PC-9 (cell line): ENCODE measurements at regions not wholly inside any gene's neighbourhood (a gene's known extent, or its start where the extent isn't known, plus 50 kb on each side); places are given as distances from the start of the nearest gene placed in this dataset.

Experiments used
- BruUV-seq: library from RNA; stranded (reverse); fragments of 400-500 nt; replicated peaks from 2 replicates; lab custom pipeline; 2021; lab: Mats Ljungman, UMichigan
- CTCF ChIA-PET: fragments of 300-600 bp; sonication (Branson Sonifier 250); formaldehyde crosslinking; loops from one replicate; lab custom pipeline; 2022; ENCODE audit warnings: antibody characterized with exemption; lab: Charles Lee
- POLR2A ChIA-PET: fragments of 300-600 bp; sonication (Branson Sonifier 250); formaldehyde crosslinking; loops from one replicate; lab custom pipeline; 2022; ENCODE audit warnings: antibody characterized with exemption; ENCODE audit not compliant: unreplicated experiment; lab: Charles Lee
- DNase-seq, 2 experiments: peaks; one replicate each; pipeline versions ENCODE4 v3.0.0 to v3.0.0-alpha.2; 2015 to 2022; ENCODE audit warnings: mixed read lengths in 1 of 2
- H2AFZ ChIP-seq: fragments of 200-600 bp; sonication (generic); 2 replicates; pipeline ENCODE4 v1.8.1; 2017; ENCODE audit warnings: antibody characterized with exemption
- H3F3A ChIP-seq: fragments of 200-600 bp; sonication (generic); 2 replicates; pipeline ENCODE4 v1.8.1; 2017; ENCODE audit warnings: antibody characterized with exemption, mild to moderate bottlenecking, low read depth; ENCODE audit not compliant: insufficient read depth
- H3K27ac ChIP-seq: fragments of 200-600 bp; sonication (generic); 2 replicates; pipeline ENCODE4 v1.6.1; 2016; ENCODE audit warnings: mixed run types
- H3K27me3 ChIP-seq: fragments of 200-600 bp; sonication (generic); 2 replicates; pipeline ENCODE4 v1.6.1; 2016; ENCODE audit warnings: low read depth, mixed run types; ENCODE audit not compliant: insufficient read depth
- H3K36me3 ChIP-seq: fragments of 200-600 bp; sonication (generic); 2 replicates; pipeline ENCODE4 v1.6.1; 2016; ENCODE audit warnings: low read depth, mixed run types
- H3K4me1 ChIP-seq: fragments of 200-600 bp; sonication (generic); replicated peaks from 2 replicates; pipeline ENCODE4 v1.6.1; 2016; ENCODE audit warnings: mixed run types; ENCODE audit not compliant: insufficient read depth
- H3K4me2 ChIP-seq: fragments of 200-600 bp; sonication (generic); 2 replicates; pipeline ENCODE4 v1.6.1; 2017; ENCODE audit warnings: mixed run types
- H3K4me3 ChIP-seq: fragments of 200-600 bp; sonication (generic); 2 replicates; pipeline ENCODE4 v1.6.1; 2016; ENCODE audit warnings: mixed run types
- H3K79me2 ChIP-seq: fragments of 200-600 bp; sonication (generic); 2 replicates; pipeline ENCODE4 v1.6.1; 2017; ENCODE audit warnings: low read depth, mixed run types
- H3K9me2 ChIP-seq: fragments of 200-600 bp; sonication (generic); 2 replicates; pipeline ENCODE4 v1.8.1; 2017; ENCODE audit warnings: mild to moderate bottlenecking; ENCODE audit not compliant: insufficient read depth
- H3K9me3 ChIP-seq: fragments of 200-600 bp; sonication (generic); 2 replicates; pipeline ENCODE4 v1.8.1; 2016; ENCODE audit warnings: low read depth; ENCODE audit not compliant: insufficient read depth
- H4K20me1 ChIP-seq: fragments of 200-600 bp; sonication (generic); 2 replicates; pipeline ENCODE4 v1.8.1; 2017; ENCODE audit not compliant: insufficient read depth
- EZH2 ChIP-seq: fragments of 200-600 bp; sonication (generic); IDR thresholded peaks from 2 replicates; pipeline ENCODE4 v1.8.0; 2017; ENCODE audit warnings: antibody characterized with exemption, low read depth
- intact Hi-C: fragments of 100-400 bp; cut with micrococcal nuclease; formaldehyde crosslinking; loops from one replicate; pipeline ENCODE4 v1.10.0; 2022; ENCODE audit not compliant: unreplicated experiment
- TF ChIP-seq, protein P1 (sequence below): fragments of 200-600 bp; sonication (generic); conservative IDR thresholded peaks from 2 replicates; pipeline ENCODE4 v1.6.1; 2017; ENCODE audit warnings: mixed run types, antibody characterized with exemption, mild to moderate bottlenecking, moderate library complexity

DNA sequence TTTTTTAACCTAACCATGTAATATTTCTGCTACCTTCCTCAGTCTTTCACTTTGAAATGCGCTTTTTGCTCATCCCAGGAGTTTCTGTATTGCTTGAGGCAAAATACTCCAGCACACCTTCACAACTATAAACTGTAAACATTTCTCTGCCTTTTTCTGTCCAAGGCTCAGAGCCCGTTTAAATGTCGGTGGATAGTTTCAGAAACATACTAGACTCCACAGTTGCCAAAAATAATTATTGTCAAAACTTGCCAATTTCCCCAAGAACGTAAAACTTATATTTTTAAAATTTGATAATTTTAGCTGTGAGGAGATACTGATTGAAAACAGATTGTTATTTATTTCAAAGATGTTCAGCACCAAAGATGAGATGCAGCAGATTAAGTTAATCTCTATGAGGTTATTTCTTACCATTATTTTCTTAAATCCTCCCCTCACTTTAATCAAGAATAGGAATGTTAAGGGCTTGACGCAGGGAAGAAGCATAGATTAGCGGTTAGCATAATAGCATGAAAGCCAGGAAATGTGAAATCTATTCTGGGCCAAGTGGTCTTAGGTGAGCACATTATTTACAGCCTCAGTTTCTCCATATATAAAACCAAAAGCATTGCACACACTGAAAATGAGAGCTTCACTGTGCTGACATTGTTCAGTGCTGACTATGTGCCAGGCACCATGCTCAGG, 91.5 kb upstream of the ESRRG start:
- Histone ChIP-seq H4K20me1 (no peaks in the 10 kb centered on the region), H3K9me3 (no peaks in the 10 kb centered on the region), H3K4me3 (no peak overlapping the region), H3K27ac (no peak overlapping the region), H3K9me2 (no peaks in the 10 kb centered on the region), H3K4me1 (no peaks in the 10 kb centered on the region), H2AFZ (no peak overlapping the region), H3F3A (no peaks in the 10 kb centered on the region), H3K79me2 (no peaks in the 10 kb centered on the region), H3K27me3 (no peaks in the 10 kb centered on the region), H3K4me2 (no peak overlapping the region), H3K36me3 (no peaks in the 10 kb centered on the region)
- TF ChIP-seq EZH2: no peak
- TF ChIP-seq, protein P1, sequence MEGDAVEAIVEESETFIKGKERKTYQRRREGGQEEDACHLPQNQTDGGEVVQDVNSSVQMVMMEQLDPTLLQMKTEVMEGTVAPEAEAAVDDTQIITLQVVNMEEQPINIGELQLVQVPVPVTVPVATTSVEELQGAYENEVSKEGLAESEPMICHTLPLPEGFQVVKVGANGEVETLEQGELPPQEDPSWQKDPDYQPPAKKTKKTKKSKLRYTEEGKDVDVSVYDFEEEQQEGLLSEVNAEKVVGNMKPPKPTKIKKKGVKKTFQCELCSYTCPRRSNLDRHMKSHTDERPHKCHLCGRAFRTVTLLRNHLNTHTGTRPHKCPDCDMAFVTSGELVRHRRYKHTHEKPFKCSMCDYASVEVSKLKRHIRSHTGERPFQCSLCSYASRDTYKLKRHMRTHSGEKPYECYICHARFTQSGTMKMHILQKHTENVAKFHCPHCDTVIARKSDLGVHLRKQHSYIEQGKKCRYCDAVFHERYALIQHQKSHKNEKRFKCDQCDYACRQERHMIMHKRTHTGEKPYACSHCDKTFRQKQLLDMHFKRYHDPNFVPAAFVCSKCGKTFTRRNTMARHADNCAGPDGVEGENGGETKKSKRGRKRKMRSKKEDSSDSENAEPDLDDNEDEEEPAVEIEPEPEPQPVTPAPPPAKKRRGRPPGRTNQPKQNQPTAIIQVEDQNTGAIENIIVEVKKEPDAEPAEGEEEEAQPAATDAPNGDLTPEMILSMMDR: no peak
- ChIA-PET POLR2A (no interaction called here), CTCF (no interaction called here)
- no TSS peak for BruUV-seq
- intact Hi-C loops: no loop called here
- DNase-seq: no peak

DNA sequence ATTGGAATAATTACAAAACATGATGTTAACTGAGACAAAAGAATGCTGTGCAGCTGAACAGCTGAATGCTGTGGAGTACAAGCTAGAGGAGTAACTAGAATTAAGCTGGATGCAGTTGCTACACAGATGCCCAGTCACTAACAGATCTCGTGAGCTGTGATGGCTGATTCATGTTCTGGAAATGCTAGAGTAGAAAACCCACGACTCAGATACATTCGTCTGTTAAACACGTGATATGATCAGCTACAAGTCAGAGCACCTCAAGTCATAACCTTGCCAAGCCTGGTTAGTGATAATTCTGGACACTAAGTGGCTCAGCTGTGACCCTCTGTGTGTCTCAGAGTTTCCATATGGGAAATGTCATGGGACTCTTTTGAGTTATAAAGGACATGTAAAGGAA, 89.7 kb upstream of the ESRRG start:
- no peak for DNase-seq

DNA sequence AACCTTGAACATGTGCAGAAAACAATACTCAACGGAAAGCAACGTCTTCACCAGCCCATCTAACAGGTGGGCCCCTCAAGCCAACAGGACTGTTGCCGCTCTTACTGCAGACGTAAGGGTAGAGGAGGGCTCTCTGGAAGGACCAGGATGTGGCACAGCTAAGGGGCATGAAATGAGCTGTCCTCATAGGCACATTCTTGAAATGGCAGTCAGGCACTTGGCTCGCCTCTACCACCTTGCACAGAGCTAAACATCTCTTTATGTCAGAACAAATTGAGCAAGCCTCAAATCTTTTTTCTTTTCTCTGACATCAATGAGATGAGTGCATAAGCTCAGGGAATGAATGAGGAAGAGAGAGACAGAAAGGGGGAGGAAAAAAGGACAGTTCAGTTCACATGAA, 86.4 kb upstream of the ESRRG start:
- Histone ChIP-seq H2AFZ (no peak overlapping the region), H3F3A (no peaks in the 10 kb centered on the region), H3K36me3 (no peaks in the 10 kb centered on the region), H3K4me3 (no peak overlapping the region), H3K4me2 (no peak overlapping the region), H3K9me2 (no peaks in the 10 kb centered on the region), H4K20me1 (no peaks in the 10 kb centered on the region), H3K27me3 (no peaks in the 10 kb centered on the region), H3K9me3 (no peaks in the 10 kb centered on the region), H3K79me2 (no peaks in the 10 kb centered on the region), H3K27ac (no peak overlapping the region), H3K4me1 (no peaks in the 10 kb centered on the region)
- BruUV-seq: no TSS peak
- POLR2A ChIA-PET: interaction anchor here (0.7 kb wide), 1 partner anchor 1718 kb away, joined by 29 read pairs; no protein-coding TSS in a partner anchor
- CTCF ChIA-PET: no interaction called here
- intact Hi-C loops: no loop called here
- no peak for DNase-seq
- no peak for TF ChIP-seq EZH2
- TF ChIP-seq, protein P1: no peak

More for the DNA sequence above, 89.7 kb upstream of the ESRRG start:
- H3K4me2 ChIP-seq: no peak overlapping the region
- TF ChIP-seq, protein P1: no peak
- TF ChIP-seq EZH2: no peak
- CTCF ChIA-PET: no interaction called here
- no peaks in the 10 kb centered on the region for H3K9me2 ChIP-seq
- intact Hi-C loops: no loop called here
- H3K4me3 ChIP-seq: no peak overlapping the region
- H3K27ac ChIP-seq: no peak overlapping the region
- H3K9me3 ChIP-seq: no peaks in the 10 kb centered on the region
- H3K4me1 ChIP-seq: no peaks in the 10 kb centered on the region
- no peaks in the 10 kb centered on the region for H3K27me3 ChIP-seq
- no peaks in the 10 kb centered on the region for H4K20me1 ChIP-seq
- no peaks in the 10 kb centered on the region for H3K36me3 ChIP-seq
- no peak overlapping the region for H2AFZ ChIP-seq
- no TSS peak for BruUV-seq
- no peaks in the 10 kb centered on the region for H3K79me2 ChIP-seq
- no peaks in the 10 kb centered on the region for H3F3A ChIP-seq
- POLR2A ChIA-PET: no interaction called here
